ENCODE measurements at regions not wholly inside any gene's neighbourhood (a gene's known extent, or its start where the extent isn't known, plus 50 kb on each side); places are given as distances from the start of the nearest gene placed in this dataset.

- no peak for DNase-seq (ENCODE audit: low spot score)
Measured at GRCh38 chr13:50574731-50575130, 268.8 kb downstream of the DLEU7 start.

DNA sequence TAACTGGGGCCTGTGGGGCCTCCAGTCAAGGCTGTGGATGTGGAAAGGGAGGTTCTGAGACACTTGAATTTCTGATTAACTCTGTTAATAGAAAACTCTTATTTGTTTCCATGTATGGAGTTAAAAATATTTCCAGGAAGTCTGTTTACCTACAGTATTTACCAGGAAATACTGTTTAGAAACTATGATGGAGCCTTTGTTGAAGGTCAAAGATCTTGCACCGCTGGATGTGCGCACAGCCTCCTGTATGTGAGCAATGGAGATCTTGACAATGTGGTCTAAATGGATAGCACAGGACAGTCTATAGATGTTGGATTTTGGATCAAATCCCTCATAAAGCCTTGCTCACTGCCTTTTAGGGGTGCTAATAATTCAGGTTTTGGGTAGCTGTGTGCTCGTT, 268.4 kb downstream of the DLEU7 start:
- no peak for DNase-seq (ENCODE audit: low spot score)

GRCh38 chr13:50576156-50576555, 267.3 kb downstream of the DLEU7 start:
- peak; percentile 43 for DNase-seq (ENCODE audit: low spot score)

DNA sequence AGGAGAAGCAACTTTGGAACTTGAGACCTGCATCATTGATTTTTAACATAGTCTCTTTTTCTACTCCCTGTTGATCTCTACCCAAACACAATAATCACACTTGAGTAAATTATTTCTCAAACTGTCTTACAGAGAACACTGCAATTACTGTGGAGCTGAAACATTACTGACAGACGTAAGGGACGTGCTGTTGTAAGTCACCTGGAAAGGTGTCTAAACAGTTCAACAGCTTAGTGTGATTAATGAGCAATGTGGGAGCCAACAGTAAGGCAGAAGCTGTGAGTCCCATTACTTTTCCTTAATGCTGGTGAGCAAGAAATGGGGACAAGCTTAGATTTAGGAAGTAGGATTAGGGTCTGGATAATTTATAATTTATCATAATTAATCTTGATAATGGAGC, 265.7 kb downstream of the DLEU7 start:
- DNase-seq (ENCODE audit: low spot score): no peak

DNA sequence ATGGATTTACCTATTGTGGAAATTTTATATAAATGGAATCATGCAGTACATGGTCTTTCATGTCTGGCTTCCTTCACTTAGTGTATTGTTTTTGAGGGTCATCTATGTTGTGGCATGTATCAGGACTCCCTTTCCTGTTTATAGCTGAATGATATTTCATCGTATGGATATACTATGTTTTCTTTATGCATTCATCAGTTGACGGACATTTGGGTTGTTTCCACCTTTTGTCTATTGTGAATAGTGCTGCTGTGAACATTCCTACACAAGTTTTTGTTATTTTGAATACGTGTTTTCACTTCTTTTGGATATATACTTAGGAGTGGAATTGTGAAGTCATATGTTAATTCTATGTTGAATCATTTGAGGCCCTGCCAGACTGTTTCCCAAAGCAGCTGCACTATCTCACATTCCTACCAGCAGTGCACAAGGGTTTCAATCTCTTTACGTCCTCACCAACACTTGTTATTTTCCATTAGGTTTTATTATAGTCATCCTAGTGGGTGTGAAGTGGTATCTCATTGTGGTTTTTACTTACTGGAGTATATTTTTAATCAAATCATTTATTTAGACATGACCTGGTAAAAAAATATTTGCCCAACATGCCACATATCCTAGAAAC, 262.7 kb downstream of the DLEU7 start:
- DNase-seq (ENCODE audit: low spot score): no peak

DNA sequence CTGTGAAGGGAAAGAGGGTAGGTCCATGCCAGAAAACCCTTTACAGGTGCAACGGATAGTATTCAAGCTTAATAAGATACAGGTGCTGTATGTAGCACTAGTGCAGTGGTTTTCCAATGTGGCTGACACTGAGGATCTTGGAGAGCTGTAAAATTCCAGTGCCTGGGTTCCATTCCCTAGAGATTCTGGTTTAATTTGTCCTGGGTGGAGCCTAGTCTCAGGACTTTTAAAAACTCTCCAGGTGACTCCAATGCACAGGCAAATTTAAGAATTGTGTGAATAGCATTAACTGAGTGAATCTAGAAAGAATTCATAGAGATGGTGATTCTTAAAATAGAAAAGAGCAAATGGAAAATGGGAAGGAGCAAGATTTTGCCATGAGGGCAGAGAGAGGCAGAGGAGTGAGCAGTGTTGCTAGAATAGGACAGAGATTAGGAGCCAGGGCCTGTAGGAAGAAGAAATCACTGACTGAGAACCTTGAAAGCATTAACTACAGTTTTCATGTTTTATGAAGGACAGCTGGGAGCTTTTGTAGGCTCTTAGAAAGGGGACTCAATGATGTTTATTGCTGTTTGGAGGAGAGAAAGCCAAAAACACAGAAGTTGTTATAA, 261.8 kb downstream of the DLEU7 start:
- no peak for DNase-seq (ENCODE audit: low spot score)

- DNase-seq (ENCODE audit: low spot score): no peak
Measured at GRCh38 chr13:50584856-50585580, 258.5 kb downstream of the DLEU7 start.

DNA sequence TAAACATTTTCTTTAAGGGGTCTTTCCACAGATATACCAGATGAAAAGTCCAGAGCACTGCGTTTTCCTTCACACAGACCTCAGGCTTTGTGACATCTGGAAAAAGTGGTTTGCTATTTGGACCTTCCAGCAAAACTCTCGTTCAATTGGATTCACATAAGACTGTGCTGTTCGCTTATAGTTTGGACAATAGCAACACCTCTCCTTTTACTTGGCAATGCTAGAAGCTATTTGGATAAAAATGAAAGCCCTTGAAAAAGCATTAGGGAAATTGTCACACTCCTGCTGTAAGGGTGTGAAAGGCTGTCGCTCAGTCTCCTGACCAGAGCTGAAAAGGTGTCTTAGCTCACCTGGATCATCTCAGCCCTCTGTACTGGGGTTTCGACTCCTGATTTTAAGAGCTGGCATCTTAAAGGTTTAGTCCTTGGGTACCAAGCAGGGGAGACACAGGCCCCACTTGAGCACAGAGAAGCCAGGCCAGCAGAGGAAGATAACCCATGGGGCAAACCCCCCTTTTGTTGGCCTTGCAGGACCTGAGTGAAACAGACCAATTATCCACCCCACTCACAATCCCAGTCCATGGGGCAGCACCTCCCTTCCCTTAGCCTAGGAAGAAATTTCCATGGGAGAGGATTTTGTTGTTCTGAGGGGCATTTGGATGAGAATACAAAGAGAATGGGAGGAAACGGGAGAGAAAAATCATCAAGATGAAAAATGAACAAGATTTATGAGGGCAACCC, 257.6 kb downstream of the DLEU7 start:
- DNase-seq (ENCODE audit: low spot score): no peak

GRCh38 chr13:50586414-50587083, 256.9 kb downstream of the DLEU7 start:
- DNase-seq (ENCODE audit: low spot score): no peak

DNA sequence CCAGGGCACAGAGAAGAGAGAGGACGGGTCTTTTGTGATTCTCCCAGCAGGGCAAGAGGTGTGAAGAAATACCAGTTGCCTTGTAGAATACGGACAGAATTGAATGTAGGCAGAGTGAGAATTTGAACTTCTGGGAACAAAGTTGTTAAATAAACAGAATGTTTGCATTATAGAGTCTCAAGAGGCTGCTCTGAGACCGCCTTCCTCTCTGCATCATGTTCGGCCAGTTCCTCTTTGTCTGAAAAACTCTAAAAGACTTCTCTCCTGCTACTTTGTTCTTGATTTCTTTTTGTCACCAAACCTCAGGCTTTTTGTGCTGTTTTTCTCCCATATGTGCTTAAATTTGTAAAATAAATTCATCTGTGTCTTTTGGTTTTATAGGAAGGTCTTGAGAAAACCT, 256.4 kb downstream of the DLEU7 start:
- DNase-seq (ENCODE audit: low spot score): no peak

DNA sequence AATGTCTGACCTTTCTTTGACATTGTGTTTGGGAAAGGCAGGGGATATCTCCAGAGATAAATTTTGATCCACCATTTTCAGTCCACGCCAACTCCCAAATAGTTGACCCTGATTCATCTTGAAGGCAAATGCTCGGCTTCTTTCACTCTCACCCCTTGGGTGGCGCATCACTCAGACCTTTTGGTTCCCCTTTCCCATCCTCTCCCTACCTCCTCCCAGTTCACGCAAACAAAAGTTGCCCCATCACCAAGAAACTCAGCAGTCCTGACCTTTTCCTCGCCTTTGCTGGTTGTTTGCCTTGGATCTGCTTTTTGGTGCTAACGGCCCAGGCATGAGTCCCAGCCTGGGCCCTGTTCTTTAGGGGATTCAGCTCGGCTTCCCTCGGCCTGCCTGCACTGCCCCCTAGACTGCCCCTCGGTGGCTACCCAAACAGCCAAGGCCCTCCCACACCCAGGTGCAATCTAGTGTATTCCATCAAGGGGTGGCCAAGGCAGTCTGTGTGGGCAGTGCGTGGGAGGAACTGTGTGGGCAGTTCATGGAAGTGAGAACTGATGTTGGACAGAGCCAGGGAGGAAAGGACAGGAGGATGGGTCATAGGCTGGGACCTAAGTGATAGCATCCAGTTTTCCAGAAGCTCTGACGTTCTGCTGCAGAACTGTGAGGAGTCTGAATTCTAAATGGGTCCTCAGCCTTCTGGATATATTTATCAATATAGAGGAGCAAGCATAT, 255.7 kb downstream of the DLEU7 start:
- DNase-seq (ENCODE audit: low spot score): no peak

DNA sequence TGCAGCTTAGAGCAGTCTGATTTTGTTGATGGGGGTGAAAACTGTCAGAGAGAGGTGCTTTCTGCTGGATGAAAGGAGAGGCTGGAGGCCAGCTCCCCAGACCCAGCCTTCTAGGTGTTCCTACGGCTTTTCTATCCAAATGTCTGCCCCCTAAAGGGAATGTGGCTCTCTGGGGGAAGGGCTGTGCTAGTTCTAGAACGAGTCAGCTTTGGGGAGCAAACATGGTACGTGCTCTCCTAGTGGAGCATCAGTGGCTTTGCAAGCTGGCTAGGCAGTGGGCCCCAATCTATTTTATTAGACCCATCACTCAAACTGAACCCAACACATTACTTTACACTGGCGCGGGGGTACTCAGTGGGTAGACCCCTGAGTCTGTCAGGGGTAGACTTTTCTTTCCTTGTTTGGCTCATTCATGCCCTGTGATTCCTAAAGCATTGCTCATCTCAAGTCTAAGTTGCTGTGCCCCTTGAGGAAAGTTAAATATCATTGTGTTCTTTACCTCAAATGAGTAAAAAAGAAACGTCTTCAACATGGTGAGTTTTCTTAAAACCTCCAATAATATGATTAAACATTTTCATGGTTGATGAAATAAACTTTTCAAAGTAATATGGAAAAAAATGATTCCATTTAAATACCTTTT, 254.9 kb downstream of the DLEU7 start:
- no peak for DNase-seq (ENCODE audit: low spot score)

DNA sequence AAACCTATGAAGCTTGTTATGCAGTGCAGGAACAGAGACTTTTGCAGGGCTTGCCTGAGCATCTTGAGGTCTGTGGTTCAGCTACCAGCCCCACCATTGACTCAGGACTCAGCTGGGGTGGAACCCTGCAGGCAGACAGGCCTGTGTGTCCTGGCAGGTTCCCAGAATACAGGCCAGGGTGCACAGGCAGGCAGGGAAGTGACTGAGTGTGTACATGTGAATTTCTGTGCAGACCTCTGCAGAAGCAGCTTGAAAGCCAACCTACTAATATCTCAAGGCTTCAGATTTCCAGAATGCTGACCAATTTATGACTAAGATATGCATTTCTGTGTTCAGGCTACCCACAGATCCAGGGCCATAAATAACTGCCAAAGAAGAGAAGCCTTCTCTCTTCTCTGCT, 254.4 kb downstream of the DLEU7 start:
- no peak for DNase-seq (ENCODE audit: low spot score)

DNA sequence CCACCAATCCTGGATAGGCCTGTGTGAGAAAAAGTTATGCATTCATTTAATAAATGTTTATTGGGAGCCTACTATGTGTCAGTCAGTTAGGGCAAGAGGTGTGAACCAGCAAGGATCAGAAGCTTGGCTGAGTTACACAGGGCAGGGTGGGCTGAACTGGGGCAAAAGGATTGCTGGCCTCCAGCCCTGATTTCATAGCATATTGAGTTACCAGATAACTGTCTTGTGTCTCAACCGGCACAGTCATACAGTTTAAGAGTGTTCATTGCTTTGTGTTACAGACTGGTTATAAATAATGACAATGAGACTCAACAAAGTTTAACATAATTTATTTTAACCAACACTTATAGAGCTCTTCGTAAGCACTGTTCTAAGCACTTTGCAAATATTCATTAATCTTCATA, 253.8 kb downstream of the DLEU7 start:
- no peak for DNase-seq (ENCODE audit: low spot score)

- DNase-seq (ENCODE audit: low spot score): no peak
Measured at GRCh38 chr13:50592412-50593155, 250.9 kb downstream of the DLEU7 start.

GRCh38 chr13:50593207-50593606, 250.3 kb downstream of the DLEU7 start:
- DNase-seq (ENCODE audit: low spot score): no peak

- no peak for DNase-seq (ENCODE audit: low spot score)
Measured at GRCh38 chr13:50594276-50595051, 249.0 kb downstream of the DLEU7 start.

DNA sequence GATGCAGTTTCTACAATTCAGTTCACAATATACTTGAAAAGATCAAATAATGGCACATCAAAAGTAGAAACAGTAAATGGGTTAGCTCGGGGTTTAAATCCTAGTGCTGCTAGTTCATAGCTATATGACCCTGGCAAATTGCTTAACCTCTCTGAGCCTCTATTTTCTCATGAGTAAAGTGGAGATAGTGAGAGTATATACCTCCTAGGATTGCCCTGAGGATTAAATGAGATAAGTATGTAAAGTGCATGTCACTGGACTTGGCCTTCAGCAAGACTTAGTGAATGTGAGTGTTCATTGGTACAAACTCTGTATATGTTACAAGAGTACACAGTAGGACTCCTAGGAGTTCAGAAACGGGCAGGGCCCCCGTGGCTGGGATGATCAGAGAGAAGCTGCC, 248.3 kb downstream of the DLEU7 start:
- no peak for DNase-seq (ENCODE audit: low spot score)

GRCh38 chr13:50596156-50596555, 247.3 kb downstream of the DLEU7 start:
- DNase-seq (ENCODE audit: low spot score): no peak

Measured in mucosa of gallbladder (tissue), 1 donor.